NCI-H345 treated with DMSO at 0.1 percent for 48 hours (cell line): ENCODE measurements at regions not wholly inside any gene's neighbourhood (a gene's known extent, or its start where the extent isn't known, plus 50 kb on each side); places are given as distances from the start of the nearest gene placed in this dataset.
"Not testable (repeated sequence)": the region's sequence is repeated elsewhere in the genome, so short reads cannot be mapped to it uniquely, and the experiment has no call there.

Experiments
- DNase-seq: peaks from one replicate; lab custom pipeline; 2025; ENCODE audit not compliant: unreplicated experiment; lab: John Stamatoyannopoulos, UW

DNA sequence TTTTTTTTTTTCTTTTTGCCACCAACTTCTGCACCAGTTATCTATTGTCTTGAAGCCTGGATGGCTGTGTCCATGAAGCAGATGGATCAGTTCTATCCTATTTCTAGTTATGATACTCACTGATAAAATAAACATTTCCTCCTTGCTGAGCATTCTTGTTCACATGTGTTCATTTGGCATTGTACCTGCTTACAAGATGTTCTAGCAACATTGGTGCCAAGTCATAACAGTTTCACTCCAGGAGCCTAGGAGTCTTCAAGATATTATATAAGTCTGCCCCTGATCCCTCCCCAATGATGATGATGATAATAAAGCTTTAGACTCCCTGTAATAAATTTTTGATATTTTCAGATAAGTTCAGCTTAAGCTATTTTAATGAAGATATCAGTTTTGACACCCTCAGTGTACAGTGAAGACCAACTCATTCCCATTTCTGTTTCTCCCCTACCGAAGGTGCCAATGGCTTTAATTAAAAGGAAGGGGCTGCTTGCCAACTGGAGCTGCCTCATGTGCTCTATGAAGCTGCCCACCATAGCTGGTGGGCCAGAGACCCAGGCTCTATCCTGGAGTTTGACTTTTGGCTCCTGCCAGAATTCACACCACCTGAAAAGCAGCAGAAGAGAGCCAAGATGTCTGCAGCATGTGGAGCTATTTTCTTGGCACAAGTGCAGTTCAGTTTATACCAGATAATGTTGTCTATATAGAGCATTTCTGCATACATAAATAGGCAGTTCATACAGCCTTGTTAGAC lies 265.4 kb upstream of the TET2 start:
- DNase-seq = no peak

DNA sequence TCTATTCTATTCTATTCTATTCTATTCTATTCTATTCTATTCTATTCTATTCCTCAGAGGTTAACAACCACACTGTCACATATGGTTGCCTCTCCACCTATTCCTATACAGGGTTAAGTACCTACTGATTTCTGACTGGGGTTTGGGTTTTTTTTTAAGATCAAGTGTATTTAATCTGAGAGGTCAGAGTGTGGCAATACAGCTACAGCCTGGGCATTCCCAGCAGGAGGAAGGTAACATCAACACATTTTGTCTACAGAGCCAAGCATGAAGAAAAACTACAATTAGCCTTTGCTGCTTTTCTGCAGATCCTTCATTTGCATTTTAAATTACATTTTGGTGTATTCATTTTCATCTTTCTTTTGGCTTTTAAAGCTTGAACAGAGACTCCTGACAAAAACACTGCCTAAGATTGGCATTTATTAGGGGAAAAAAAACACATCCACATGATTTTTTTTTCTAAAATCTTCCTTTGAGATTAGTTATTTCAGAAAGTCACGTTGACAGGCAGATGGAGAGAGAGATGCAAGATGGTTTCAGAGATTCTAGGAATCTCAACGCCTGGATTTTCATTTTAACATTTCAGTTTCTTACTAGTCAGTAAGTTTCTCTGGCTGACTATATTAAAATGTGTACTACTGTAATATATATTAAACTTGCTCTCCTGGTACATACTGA lies 255.9 kb upstream of the TET2 start:
- DNase-seq = no peak

DNA sequence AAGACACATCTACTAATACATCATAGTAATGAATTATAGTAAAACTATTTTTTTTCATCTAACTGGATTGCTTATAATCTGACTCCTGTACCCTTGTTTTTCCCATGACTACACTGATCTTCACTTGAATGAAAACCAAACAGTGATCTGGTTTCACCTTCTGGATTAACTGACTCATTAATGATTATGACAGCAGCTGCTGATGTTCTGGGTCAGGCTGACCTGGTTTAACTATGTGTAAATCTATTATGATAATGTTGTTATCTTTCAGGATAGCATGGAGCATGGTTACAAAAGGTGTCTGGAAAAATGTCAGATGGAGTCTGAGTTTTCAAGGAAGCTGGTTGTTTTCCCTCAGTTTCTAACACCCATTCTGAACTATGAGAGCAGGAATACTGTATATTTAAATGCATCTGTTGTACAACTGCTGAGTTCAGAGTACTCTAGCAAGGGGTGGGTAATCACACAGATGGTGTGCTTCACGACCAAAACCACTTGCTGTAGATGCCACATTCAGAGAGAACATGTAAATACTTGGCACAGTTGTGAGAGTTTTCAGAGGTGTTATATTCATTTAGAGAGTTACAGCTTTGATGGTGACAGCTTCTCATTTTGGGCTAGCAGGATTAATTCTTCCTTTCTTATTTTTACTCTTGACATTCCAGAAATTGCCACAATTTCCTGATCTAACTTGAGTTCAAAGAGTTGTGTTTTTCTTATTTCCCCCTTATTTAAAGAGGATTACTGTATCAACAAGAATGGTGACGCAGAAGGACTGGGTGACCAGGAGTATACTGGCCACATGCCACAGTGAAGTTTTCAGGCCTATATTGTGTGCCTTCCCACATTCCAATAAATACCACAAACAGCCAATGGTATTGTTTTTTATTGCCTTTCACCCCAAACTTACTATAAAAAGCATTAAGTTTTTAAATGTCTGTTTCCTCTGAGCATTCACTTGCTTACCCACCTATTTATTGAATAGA lies 249.7 kb upstream of the TET2 start:
- no peak for DNase-seq

DNA sequence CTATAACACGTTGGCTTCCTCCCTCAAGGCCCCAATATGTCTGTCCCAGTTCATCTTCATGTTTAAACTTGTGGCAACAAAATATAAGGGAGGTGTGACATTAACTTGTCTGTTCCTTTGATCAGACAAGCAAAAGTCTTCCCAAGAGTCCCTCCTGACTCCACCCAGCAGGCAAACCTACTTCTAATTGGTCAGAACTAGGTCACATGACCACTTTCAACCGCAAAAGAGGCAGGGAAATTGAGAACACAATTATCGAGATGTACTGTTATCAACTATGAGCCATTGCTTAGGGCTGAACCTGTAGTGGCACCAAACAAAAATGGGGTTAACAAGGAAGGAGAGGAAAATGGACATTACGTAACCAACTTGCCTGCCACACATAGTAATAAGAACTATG lies 246.8 kb upstream of the TET2 start:
- no peak for DNase-seq

DNA sequence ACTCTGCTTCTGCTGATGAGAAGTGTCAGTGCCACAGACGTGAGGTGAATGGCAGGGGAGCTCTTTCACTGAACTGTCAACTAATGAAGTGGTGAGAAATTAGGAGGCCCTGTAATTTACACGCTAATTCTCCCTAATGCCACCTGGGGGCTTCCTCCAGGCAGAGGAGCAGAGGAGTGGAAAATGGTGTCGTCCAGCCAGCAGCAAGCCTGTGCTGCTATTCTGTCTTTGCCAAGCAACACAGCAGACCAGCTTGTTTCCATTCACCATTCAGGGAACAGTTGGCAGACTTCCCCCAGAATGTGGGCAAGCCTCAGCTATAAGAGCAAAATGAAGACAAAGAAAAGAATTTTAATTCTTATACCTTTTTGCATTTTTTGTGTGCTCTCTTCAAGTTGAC lies 245.2 kb upstream of the TET2 start:
- DNase-seq = no peak

DNA sequence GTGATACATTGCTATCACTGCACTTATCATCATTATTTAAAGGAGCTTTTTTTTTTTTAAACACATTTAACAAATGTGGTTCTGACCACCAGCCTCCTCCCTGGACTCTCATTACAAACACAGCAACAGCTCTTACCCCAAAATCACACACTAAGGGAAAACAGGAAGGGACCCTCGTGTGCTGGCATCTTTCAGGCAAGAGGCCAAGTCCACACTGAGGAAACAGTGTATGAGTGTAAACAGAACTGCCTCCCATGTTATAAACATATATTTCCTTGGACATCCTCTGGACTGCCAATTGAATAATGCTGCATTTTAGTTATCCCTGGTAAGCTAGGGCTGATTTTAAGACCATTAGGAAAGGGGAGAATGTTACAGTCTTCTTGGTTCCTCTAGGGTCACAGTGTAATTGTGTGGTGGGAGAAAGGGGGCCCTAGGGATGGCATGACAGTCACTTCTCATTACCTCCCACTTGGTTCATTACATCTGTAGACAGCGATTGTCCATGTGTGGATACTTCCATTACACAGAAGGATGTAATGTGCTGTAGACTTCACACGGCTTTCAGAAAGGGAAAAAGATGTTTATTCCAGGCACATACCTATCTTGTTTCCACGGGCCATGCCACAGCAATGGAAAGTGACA lies 244.6 kb upstream of the TET2 start:
- DNase-seq = no peak

DNA sequence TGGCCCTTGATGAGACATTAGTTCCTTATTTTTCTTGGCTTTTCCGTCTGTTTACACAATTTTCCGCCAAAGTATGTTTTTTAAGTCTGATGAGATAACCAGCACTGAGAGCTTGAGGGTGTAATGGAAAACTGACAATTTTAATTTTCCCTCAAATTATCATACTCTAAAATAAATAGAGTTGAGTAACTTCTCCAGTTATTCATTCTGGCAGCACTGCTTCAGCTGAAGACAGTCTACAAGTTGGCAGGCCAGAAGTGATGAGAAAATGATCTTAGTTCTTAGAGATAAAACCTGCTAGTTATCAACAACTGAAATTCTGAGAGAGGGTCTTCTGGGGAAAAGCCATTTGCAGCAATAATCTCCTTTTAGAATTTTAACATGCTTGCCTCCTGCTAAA lies 241.6 kb upstream of the TET2 start:
- no peak for DNase-seq

DNA sequence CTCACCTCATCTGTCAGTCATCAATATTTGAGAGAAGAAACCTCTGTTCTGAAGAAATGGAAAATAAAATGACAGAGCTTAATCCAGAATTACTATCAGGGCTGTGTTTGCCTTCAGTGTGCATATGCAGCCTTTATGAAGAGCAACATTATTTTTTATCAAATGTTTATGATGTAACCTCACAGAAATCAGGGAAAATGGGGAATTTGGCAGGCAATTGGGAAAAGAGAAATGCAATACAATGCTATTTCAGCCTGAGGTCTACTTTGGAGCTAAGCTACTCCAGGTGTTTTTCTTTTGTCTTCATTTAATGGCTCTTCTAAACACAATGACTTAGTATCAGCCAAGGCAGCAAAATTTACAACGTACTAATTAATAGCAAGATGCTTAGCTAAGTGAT lies 241.1 kb upstream of the TET2 start:
- no peak for DNase-seq

DNA sequence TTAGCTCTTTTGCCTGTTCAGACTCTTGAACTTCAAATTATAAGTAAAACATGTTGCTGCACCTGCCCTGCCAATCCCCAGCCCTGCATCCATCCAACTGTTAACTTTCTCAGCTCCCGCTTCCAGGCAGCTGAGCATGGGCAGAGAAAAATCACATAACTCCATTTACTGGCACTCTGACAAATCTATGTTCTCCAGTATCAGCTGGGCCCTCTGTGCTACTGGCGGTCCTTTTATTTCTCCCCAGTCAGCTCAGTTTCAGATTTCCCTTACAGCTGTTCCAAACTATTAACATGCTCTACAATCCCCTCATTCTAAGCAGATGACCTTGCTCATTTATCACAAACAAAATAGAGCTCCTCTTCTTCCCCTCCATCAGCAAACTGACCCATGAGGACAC lies 240.4 kb upstream of the TET2 start:
- DNase-seq = no peak

DNA sequence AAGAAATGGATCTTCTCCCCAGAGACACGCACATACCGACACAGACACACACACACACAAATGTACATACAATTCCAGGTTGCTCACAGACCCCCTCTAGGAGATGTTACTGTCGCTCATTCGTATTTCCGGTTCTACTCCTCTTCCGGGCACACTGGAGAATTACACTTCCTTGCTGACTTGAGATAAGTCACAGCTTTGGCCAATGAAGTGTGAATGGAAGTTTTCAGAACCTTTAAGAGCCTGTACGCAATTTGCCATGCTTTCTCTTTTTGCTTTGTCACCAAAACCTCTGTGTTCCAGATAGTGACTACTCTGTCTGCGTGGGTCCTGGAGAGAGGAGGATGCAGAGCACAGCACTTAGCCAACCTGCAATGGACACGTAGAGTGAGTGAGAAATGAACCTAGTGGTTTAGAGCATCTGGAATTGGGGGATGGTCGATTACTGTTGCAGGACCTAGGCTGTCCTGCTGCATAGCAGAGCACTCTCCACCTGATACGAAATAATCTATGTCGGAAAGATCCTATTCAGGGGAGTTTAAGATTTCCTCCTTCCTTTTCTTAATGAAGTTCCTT lies 239.5 kb upstream of the TET2 start:
- no peak for DNase-seq

DNA sequence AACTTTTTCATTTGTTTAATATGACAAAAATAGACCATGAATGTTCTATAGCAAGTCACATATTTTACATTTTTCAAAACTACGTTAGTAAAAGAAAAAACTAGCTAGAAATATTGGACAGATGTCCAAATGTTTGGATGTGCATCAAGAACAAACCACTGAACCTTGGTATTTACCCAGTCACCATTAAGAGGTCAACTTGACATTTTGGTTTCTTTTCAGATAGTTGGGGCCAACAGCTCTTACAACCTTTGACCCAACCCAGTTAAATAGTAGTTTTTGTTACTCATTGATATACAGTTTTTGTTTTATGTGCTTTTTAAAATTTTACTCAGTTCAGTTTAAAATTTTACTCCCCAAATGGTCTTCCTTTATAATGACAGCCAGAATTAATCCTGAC lies 238.7 kb upstream of the TET2 start:
- no peak for DNase-seq

DNA sequence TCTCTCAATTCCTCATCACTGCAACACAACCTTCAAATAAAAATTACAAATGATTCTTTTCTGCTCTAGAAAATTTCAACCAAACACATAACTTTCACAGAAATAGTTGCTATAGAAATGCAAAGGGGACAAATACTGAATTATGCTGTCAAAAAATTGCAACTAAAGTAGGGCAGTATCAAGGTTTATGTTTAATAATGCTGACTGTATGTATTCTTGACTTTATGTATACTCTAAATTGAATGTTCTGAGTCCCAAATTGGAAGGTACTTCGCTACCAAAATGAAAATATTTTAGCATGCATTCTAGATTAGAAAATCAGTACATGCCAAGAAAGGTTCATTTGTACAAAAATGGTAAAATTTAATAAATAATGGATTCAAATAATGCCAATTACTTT lies 237.3 kb upstream of the TET2 start:
- DNase-seq = no peak

DNA sequence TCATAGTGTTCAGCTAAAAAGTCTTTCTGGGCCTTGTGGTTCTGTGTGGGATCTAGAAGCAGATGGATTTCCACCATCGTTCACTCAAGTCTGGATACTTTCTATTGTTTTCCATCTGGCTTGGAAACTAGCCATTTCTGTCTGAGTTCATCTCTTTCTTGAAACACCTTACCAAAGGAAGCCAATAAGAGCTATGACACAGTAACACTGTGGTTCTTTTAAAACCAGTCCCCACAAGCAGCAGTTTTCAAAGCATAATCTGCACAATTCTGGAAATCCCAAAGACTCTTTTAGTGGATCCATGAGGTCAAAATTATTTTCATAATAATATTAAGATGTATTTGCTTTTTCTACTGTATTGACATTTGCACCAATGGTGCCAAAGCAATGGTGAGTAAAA lies 234.2 kb upstream of the TET2 start:
- DNase-seq = no peak

DNA sequence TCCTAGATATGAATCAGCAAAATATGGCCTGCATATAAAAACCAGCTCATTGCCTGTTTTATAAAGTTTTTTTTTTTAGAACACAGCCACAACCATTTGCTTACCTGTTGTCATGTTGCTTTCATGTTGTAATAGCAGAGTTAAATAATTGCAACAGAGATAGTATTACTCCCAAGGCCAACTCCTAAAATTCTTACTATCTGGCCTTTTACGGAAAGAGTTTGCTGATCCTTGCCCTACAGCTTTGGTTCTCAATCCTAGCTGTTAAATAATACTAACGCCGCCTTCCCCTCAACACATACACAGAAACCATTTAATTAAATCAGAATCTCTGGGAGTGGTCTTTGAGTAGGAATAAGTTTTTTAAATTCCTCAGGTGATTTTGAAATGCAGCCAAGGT lies 231.3 kb upstream of the TET2 start:
- DNase-seq = no peak

DNA sequence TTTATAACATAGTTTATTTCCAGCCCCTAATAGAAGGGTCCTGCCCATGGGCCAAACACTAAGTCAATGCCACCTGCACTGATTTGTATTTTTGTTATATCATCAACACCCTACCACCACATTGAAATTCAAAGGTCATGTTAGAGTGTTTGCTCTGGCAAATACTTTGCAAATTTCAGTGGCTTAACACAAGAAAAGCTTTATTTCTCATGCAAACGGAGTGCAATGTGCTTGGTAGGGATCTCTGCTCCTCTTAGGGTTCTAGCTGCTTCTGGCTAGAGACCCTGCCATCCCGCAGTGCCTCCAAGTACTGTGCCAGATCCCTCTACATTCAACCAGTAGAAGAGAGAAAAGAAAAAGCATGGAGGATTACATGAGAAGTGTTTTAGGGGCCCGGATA lies 230.8 kb upstream of the TET2 start:
- no peak for DNase-seq

DNA sequence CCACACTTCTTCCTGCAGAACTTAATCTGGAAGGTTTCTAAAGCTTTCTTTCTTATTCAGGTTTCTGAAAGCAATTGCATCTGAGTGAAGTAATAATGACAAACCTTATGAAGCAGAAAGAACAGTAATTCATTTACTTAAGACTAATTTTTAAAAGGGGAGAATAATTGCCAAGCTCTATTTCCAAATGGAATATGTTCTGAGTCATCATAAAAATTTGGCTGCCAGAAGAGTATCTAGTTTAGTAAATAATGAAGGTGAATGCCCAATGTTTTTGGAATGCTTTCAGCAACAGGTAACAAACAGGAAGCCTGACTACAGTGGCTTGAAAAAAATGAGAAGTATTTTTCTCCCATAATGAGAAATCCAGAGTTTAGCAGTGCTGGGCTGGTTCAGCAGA lies 227.3 kb upstream of the TET2 start:
- no peak for DNase-seq

DNA sequence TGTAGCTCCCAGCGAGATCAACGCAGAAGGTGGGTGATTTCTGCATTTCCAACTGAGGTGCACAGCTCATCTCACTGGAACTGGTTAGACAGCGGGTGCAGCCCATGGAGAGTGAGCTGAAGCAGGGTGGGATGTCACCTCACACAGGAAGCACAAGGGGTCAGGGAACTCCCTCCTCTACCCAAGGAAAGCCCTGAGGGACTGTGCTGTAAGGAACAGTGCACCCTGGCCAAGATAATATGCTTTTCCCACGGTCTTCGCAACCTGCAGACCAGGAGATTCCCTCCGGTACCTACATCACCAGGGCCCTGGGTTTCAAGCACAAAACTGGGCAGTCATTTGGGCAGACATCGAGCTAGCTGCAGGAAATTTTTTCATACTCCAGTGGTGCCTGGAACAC lies 216.4 kb upstream of the TET2 start:
- DNase-seq = no peak

DNA sequence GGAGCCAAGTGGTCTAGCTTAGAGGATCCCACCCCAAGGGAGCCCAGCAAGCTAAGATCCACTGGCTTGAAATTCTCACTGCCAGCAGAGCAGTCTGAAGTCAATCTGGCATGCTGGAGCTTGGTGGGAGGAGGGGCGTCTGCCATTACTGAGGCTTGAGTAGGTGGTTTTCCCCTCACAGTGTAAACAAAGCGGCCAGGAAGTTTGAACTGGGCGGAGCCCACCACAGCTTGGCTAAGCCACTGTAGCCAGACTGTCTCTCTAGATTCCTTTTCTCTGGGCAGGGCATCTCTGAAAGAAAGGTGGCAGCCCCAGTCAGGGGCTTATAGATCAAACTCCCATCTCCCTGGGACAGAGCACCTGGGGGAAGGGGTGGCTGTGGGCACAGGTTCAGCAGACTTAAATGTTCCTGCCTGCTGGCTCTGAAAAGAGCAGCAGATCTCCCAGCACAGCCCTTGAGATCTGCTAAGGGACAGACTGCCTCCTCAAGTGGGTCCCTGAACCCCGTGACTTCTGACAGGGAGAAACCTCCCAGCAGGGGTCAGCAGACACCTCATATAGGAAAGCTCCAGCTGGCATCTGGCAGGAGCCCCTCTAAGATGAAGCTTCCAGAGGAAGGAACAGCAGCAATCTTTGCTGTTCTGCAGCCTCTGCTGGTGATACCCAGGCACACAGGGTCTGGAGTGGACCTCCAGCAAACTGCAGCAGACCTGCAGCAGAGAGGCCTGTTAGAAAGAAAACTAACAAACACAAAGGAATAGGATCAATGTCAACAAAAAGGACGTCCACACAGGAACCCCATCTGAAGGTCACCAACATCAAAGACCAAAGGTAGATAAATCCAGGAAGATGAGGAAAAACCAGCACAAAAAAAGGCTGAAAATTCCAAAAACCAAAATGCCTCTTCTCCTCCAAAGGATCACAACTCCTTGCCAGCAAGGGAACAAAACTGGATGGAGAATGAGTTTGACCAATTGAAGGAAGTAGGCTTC lies 215.6 kb upstream of the TET2 start:
- DNase-seq = not testable (repeated sequence)

DNA sequence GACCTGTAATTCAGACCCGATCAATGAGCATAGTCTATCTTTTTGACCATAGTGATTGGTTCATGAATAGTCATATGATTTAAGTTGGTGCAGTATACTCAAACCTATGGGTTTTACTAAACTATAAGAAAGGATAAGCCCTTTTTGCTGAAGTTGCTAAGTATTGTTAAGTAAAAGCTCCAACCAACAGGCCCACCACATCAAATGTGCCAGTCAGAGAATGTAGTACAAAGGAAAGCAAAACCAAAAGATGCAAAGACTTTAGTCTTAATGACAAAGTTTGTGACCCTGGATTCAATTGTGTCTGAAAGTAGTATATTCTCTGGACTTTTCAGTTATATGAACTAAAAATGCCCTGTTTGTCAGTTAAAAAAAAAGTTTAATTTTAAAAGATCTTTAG lies 208.1 kb upstream of the TET2 start:
- DNase-seq = no peak

DNA sequence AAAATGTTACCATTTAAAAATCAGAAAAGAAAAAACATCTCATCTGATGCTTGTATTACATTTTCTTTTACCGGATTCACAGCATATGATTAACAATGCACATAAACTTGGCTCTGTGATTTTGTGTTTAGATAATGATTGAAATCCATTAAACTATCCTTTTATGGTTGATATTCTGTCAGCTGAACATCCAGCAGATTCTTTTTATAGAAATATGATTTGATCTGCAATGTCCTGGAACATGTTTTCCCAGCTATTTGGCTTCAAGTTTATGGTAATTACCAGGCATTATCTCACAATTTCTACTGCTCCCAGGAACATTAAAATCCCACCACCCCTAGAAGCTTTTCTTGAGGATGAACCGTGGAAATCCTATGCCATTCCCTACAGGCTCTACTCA lies 205.7 kb upstream of the TET2 start:
- no peak for DNase-seq
